Pancreas (tissue), 10 donors: ENCODE measurements at regions not wholly inside any gene's neighbourhood (a gene's known extent, or its start where the extent isn't known, plus 50 kb on each side); places are given as distances from the start of the nearest gene placed in this dataset.

Source experiments
- ATAC-seq, 4 donors: fragments of 200-7000 bp; cut with Tn5 transposase; one replicate each; pipeline versions ENCODE4 v1.8.0 to v1.9.1; 2020; ENCODE audit warnings: mild to moderate bottlenecking in 4 of 4, moderate library complexity in 4 of 4
- DNase-seq, 6 donors: peaks; one replicate each; pipeline ENCODE4 v3.0.0-alpha.2; 2020
- FAIRE-seq: peaks from 2 replicates; lab custom pipeline; 2012; peaks lifted over from hg19 to GRCh38; lab: Jason Lieb, UNC
- H3K27ac ChIP-seq, 4 donors: fragments of 200-600 bp; sonication (generic); 1 replicate in 3 of 4; 2 replicates in 1 of 4; pipeline versions ENCODE4 v1.5.0 to v1.8.0; 2020
- H3K27me3 ChIP-seq, 4 donors: fragments of 200-600 bp; one replicate each; pipeline ENCODE4 v1.8.0; 2021
- H3K36me3 ChIP-seq, 3 donors: fragments of 200-600 bp; sonication (generic) in 1 of 3; one replicate each; pipeline versions ENCODE4 v1.5.0 to v1.8.0; 2020 to 2021
- H3K4me1 ChIP-seq, 3 donors: fragments of 200-600 bp; one replicate each; pipeline ENCODE4 v1.8.0; 2021
- H3K4me3 ChIP-seq, 4 donors: fragments of 200-600 bp; sonication (generic) in 2 of 4; one replicate each; pipeline versions ENCODE4 v1.5.0 to v1.8.0; 2020 to 2021
- H3K9me3 ChIP-seq, 4 donors: fragments of 200-600 bp; one replicate each; pipeline ENCODE4 v1.8.0; 2021
- WGBS, 2 donors: extraction: QIAGEN DNeasy Blood & Tissue Kit; methylation state at CpG; one replicate each; pipeline ENCODE4 v1.1.7; 2013; 5-methylcytosine and 5-hydroxymethylcytosine counted together
- intact Hi-C, 3 donors: fragments of 100-400 bp; cut with DNase I; formaldehyde crosslinking; loops; one replicate each; pipeline versions ENCODE4 v1.11.1 to v1.14.2; 2022
- TF ChIP-seq, protein P1 (sequence below), 4 donors: fragments of 200-600 bp; sonication (generic) in 3 of 4; IDR thresholded peaks; one replicate each; pipeline versions ENCODE4 v1.5.0 to v1.8.0; 2021; ENCODE audit warnings: antibody characterized with exemption in 4 of 4
- donor health status: healthy with polysubstance abuse.
- donor health status: DM: no; HTN: no; CAD: no; lungs with moderate emphysema.
- donor health status: DM: no; HTN: no; CAD: no.
- donor health status: control.
- donor health status: control.
- donor health status: Bipolar disorder and iron deficiency.
- donor health status: DM: yes; HTN: yes; CAD: no.
- donor health status: DM: no; HTN: no; CAD: no.
- donor health status: DM: no; HTN: no; CAD: no.
- donor health status: DM: yes; HTN: yes; CAD: no.

- intact Hi-C loops: no loop called here
- WGBS, 2 donors: 57 to 66% methylated on average over 7 of the region's 7 CpGs
- Histone ChIP-seq H3K4me3 (no peak overlapping the region), H3K36me3 (no peaks in the 10 kb centered on the region), H3K27ac (no peak overlapping the region), H3K27me3 (no peaks in the 10 kb centered on the region), H3K4me1 (no peaks in the 10 kb centered on the region), H3K9me3 (no peaks in the 10 kb centered on the region)
- no peak for ATAC-seq
- TF ChIP-seq, protein P1, sequence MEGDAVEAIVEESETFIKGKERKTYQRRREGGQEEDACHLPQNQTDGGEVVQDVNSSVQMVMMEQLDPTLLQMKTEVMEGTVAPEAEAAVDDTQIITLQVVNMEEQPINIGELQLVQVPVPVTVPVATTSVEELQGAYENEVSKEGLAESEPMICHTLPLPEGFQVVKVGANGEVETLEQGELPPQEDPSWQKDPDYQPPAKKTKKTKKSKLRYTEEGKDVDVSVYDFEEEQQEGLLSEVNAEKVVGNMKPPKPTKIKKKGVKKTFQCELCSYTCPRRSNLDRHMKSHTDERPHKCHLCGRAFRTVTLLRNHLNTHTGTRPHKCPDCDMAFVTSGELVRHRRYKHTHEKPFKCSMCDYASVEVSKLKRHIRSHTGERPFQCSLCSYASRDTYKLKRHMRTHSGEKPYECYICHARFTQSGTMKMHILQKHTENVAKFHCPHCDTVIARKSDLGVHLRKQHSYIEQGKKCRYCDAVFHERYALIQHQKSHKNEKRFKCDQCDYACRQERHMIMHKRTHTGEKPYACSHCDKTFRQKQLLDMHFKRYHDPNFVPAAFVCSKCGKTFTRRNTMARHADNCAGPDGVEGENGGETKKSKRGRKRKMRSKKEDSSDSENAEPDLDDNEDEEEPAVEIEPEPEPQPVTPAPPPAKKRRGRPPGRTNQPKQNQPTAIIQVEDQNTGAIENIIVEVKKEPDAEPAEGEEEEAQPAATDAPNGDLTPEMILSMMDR (IDR thresholded peaks at IDR 0.05): no peak
- FAIRE-seq: no peak
- DNase-seq: no peak
Measured at GRCh38 chr16:66032841-66033240, 333.6 kb upstream of the CDH5 start.

GRCh38 chr16:66030036-66030435, 336.5 kb upstream of the CDH5 start:
- Histone ChIP-seq H3K27me3 (no peaks in the 10 kb centered on the region), H3K27ac (no peak overlapping the region), H3K9me3 (no peaks in the 10 kb centered on the region), H3K4me3 (no peak overlapping the region), H3K4me1 (no peaks in the 10 kb centered on the region), H3K36me3 (no peaks in the 10 kb centered on the region)
- FAIRE-seq (no peak), DNase-seq (no peak), ATAC-seq (no peak)
- intact Hi-C loops: no loop called here
- TF ChIP-seq, protein P1 (IDR thresholded peaks at IDR 0.05): no peak
- WGBS, 2 donors: 59 to 62% methylated on average over 4 of the region's 4 CpGs

DNA sequence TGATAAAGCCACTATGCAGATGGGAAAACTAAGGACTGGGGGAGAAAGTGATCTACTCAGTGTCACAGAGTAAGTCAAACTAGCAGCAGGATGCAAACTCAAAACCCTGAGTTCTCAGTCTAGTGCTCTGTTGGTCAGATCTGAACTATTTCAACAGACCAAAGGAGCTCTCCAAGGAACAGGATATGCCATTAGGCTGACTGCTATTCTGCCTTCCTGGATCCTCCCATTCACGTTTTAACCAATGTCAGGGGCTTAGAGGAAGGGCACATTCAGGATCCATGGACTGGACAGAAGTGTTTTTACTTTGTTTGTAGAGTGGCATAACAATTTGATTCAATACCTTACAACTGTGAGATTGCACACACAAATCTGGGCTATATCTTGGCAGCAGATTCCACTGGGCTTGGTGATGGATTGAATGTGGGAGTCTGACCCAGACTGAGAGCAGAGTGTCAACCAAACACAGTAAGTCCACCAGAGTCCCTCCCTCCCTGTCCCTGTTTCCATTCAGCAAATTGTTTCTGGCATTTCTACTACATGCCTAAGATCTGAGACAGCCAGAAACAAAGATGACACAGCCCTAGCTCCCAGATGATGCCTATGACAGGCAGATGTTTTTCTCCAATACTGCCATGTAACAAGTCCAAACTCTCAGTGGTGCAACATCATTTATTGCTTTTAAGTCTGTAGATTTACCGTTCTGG, 337.8 kb upstream of the CDH5 start:
- H3K27ac ChIP-seq: no peak overlapping the region
- no peaks in the 10 kb centered on the region for H3K4me1 ChIP-seq
- ATAC-seq (peak in 2 of 4 donors; percentile 41 to 47), FAIRE-seq (no peak), DNase-seq (no peak)
- 24 to 31% methylated on average over 2 of the region's 2 CpGs for WGBS, 2 donors
- no peak overlapping the region for H3K4me3 ChIP-seq
- no peaks in the 10 kb centered on the region for H3K36me3 ChIP-seq
- no peaks in the 10 kb centered on the region for H3K9me3 ChIP-seq
- intact Hi-C loops: no loop called here
- no peaks in the 10 kb centered on the region for H3K27me3 ChIP-seq
- TF ChIP-seq, protein P1 (IDR thresholded peaks at IDR 0.05): no peak

GRCh38 chr16:66026787-66027330, 339.6 kb upstream of the CDH5 start:
- Histone ChIP-seq H3K36me3 (no peaks in the 10 kb centered on the region), H3K9me3 (no peaks in the 10 kb centered on the region), H3K4me3 (no peak overlapping the region), H3K27ac (no peak overlapping the region), H3K27me3 (no peaks in the 10 kb centered on the region), H3K4me1 (no peaks in the 10 kb centered on the region)
- WGBS, 2 donors: 40 to 42% methylated on average over 2 of the region's 2 CpGs
- intact Hi-C loops: no loop called here
- FAIRE-seq: no peak
- no peak for DNase-seq
- no peak for ATAC-seq
- TF ChIP-seq, protein P1 (IDR thresholded peaks at IDR 0.05): no peak

DNA sequence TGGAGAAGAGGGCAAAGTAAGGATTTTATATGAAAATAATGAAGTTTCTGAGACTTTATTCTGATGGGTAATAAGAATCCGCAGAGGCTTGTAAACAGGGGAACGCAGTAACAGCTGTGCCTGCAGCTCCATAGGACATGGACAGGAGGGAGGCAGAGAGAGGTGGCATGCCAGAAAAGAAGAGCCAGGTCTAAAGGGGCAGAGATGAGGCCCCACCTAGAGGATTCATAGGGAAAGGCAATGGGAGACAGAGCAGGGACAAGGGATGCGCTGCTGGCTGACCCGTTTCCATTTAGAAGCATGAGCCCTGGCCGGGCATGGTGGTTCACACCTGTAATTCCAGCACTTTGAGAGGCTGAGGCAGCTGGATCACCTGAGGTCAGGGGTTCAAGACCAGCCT, 340.3 kb upstream of the CDH5 start:
- 39 to 46% methylated on average over 5 of the region's 5 CpGs for WGBS, 2 donors
- H3K27me3 ChIP-seq: no peaks in the 10 kb centered on the region
- H3K9me3 ChIP-seq: no peaks in the 10 kb centered on the region
- H3K4me1 ChIP-seq: no peaks in the 10 kb centered on the region
- no peaks in the 10 kb centered on the region for H3K36me3 ChIP-seq
- intact Hi-C loops: no loop called here
- FAIRE-seq: no peak
- H3K4me3 ChIP-seq: no peak overlapping the region
- no peak for ATAC-seq
- no peak for DNase-seq
- no peak overlapping the region for H3K27ac ChIP-seq
- TF ChIP-seq, protein P1 (IDR thresholded peaks at IDR 0.05): no peak
